LHCN-M2 (cell line): ENCODE measurements at regions not wholly inside any gene's neighbourhood (a gene's known extent, or its start where the extent isn't known, plus 50 kb on each side); places are given as distances from the start of the nearest gene placed in this dataset.
A peak's percentile ranks its signal among the peaks of the same experiment; 100 is the strongest.
"Not testable (repeated sequence)": the region's sequence is repeated elsewhere in the genome, so short reads cannot be mapped to it uniquely, and the experiment has no call there.

Source experiments
- DNase-seq: peaks from one replicate; pipeline ENCODE4 v3.0.0-alpha.2; 2012; ENCODE audit warnings: low read depth

DNA sequence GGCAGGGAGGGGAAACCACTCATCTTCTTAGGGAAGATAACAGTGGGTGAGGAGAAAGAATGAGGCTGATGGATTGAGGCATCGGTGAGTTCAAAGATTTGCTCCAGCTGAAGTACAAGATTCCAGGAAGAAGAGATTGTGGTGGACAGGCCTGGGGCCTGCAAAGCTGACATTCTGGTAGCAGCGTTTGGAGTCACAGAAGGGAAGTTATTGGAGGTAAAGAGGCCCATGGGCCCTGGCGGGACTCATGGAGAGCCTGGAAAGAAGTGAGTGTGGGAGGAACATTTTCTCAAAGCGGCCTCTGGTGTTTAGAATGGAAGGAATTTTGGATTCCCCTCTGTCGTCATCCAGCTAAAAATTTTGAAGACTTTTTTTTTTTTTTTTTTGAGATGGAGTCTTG, 160.0 kb upstream of the KLF6 start:
- DNase-seq, result no peak

DNA sequence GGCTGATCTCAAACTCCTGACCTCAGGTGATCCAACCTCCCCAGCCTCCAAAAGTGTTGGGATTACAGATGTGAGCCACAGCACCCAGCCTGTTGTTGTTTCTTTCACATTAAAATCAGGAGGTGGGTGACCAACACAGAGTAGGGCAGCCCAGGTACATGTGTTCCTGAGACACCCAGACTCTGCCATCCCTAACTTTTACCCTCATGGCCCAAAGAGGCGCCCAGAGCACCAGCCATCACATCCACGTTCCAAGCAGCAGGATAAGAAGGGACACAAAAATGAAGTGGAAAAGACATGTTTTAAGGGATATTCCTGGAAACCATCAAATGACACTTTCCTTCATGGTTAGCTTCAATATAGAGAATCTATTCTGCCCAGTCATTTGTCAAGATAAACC, 159.6 kb upstream of the KLF6 start:
- DNase-seq, result no peak

GRCh38 chr10:3943695-3944257, 158.8 kb upstream of the KLF6 start:
- DNase-seq, result no peak

DNA sequence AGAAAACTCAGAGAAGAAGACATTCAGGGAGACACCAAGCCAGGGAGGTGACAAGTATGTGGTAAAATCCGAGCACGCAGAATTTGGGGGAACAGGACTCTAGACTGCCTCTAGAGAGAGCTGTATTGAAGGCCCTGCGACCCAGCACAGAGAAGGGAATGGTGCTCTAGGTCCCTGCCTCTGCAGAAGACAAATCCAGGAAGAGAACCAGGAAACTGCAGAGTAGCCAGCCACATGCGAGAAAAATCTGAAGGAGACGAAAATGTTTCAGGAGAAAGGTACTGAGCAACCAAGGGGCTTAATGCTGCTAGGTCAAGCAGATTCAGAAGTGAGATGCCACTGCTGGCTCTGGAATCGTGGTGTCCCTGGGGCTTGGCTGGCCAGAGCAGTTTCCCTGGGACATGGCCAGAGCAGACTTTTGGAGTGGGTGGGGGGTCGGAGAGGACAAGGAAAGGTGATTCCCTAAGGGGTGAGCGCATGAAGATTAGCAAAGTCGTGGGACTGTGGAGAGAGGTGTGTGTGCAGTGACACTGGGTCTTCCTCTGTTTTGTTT, 158.0 kb upstream of the KLF6 start:
- DNase-seq, result no peak

DNA sequence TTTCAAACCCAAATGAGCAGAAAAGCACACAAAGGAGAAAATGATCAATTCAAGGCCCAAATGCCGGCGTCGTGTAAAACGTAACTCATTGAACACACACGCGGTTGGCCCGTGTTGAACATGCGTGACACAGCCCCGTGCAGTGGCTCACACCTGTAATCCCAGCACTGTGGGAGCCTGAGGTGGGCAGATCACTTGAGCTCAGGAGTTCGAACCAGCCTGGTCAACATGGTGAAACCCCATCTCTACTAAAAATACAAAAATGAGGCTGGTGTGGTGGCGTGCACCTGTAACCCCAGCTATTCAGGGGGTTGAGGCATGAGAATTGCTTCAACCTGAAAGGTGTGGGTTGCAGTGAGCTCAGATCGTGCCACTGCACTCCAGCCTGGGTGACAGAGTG, 156.7 kb upstream of the KLF6 start:
- DNase-seq, result no peak

DNA sequence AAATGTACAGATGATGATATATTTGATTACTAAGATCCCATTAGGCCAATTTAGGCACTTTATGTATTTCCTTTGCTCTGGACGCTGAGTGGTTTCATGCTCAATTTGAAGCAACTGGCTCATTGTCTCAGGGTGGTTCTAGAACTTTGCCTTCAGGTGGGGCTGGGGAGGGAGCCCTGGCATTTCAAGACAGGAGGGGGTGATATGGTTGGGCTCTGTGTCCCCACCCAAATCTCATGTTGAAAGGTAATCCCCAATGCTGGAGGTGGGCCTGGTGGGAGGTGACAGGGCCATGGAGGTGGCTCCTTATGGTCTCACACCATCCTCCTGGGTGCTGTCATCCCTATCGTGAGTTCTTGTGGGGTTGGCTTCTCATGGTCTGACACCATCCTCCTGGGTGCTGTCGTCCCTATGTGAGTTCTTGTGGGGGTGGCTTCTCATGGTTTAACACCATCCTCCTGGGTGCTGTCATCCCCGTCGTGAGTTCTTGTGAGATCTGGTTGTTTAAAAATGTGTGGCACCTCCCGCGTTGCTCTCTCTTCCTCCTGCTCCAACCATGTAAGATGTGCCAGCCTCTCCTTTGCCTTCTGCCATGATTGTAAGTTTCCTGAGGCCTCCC, 151.5 kb upstream of the KLF6 start:
- DNase-seq, result no peak

DNA sequence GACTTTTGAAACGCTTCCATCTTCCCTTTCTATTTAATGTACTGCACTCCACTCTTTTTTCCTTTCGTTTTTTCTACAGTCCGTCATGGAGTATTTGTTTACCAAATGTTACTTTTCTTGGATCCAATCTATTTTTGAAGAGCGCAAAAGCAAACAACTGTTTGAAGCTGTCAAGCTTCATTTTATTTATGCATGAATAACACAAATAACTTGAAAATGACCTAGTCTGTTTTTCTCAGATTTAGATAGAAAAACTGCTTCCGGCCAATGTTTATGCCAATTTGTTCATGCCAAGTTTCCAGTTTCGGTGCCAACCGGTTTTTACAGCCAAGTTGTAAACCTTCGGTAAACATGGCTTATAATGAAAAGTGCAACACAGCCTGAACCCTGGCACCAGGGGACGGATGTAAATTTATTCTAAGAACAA, 150.9 kb upstream of the KLF6 start:
- peak; percentile 66 for DNase-seq

DNA sequence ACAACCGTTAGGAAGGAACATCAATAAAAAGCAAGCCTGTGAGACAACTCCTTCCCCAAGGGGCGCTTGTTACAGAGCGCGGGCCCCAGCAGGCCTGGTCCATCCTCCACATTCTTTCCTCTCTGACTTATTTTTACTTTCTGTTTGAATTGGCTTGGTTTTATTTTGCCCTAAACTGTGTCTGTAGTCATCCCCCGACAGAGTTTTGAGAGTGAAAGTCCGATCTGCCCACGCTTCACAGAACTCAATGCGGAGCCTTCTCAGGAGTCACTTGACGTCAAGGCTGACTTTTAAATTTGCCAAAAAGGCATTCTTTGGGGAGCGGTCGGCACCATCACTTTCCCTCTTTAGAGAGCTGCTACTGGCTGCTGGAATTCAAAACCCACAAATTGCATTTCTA, 150.1 kb upstream of the KLF6 start:
- DNase-seq, result peak; percentile 77

DNA sequence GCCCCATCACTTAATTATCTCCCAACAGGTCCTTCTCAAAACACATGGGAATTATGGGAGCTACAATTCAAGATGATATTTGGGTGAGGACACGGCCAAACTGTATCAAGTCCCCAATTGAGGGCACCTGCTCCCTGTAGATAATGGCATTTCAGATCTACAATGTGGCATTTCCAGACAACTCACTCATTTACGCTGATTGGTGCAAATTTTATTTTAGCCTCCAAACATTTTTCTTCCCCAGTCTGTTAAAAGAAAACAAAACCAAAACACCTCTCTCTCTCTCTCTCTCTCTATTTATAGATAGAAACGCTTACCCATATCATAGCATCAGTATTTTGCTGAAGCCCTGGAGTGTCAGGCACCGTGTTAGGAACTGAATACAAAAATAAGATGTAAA, 148.7 kb upstream of the KLF6 start:
- no peak for DNase-seq

DNA sequence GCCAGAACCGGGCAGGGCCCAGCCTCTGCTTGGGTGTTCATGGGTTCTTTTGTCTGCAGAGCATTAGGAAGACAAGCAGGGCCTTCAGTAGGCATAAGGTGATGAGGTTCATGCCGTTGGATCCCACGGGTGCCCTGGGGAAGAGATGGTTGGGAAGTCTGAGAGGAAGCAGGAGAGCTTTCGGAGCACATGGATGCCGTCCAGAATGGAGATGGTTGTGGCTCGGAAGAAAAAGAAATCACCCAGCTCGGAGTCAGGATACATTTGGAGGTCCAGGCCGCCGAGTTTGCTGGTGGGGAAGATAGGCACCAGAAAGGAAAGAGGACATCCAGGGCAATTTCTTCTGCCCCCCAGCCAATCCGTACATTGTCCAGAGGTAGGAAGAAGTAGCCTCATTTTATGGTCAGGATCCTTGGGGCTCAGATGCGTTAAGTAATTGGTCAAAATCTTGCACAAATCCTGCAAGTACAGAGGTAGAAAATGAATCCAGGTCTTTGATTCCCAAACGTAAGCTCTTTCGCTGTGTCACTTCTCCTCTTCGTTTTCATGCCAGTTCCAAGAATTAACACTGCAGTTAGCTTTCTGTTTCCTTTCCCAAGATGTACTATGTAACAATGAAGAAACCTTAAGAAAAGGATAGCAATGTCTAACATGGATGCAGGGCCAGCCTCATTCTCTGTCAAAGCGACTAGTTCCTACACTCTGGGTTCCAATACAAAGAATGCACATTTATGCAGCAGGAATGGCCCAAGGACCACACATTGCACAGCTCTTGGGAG, 147.8 kb upstream of the KLF6 start:
- DNase-seq, result no peak

GRCh38 chr10:3931901-3932300, 146.9 kb upstream of the KLF6 start:
- no peak for DNase-seq

GRCh38 chr10:3931224-3931623, 146.2 kb upstream of the KLF6 start:
- no peak for DNase-seq

- DNase-seq, result no peak
Observed at GRCh38 chr10:3928569-3928968, 143.6 kb upstream of the KLF6 start.

GRCh38 chr10:3928078-3928477, 143.1 kb upstream of the KLF6 start:
- DNase-seq, result no peak

DNA sequence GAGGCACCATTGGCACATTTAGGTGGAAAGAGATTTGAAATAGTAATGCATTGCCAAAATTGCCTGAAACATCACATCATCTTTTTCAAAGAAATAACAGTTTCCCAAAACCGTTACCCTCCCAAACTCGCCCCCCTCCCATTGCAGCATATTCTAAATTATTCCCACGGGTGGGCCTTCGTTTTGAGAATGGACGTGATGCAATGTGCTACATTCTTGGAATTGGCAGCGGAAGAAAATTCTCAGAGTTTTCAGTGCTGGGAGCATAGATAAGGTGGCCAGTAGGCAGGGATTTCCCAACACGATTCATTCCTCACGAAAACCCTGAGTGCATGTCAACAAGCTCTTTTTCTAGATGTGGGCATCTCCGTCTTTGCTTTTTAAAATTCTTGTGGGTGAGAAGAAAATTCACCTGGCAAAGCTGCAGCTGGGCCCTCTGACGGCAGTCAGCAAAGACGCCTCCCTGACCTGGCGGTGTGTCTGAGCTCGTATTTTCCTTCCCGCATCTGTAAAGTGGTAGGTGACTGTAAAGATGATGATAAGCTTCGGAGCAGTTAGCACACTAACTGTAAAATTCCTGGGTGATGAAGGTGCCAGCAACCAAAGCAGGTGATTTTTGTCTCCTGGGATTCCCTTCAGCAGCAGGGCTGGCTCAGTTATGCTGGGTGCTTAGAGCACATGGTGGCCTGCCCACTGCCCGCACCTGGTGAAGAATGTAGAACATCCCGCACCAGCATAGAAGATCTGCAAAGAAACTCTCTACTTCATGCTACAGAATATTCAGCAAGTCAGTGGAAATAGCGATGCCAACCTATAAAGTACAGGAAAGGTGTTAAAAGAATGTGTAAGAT, 141.9 kb upstream of the KLF6 start:
- DNase-seq, result no peak

- peak; percentile 34 for DNase-seq
Observed at GRCh38 chr10:3926258-3926657, 141.2 kb upstream of the KLF6 start.

- DNase-seq, result no peak
Observed at GRCh38 chr10:3925184-3925583, 140.2 kb upstream of the KLF6 start.

- DNase-seq, result peak; percentile 97
Observed at GRCh38 chr10:3924344-3924743, 139.3 kb upstream of the KLF6 start.

GRCh38 chr10:3923033-3923432, 138.0 kb upstream of the KLF6 start:
- no peak for DNase-seq

GRCh38 chr10:3919709-3920308, 134.8 kb upstream of the KLF6 start:
- DNase-seq, result no peak

- DNase-seq, result not testable (repeated sequence)
Observed at GRCh38 chr10:3917392-3917791, 132.4 kb upstream of the KLF6 start.
